Caco-2 (cell line): ENCODE measurements at regions not wholly inside any gene's neighbourhood (a gene's known extent, or its start where the extent isn't known, plus 50 kb on each side); places are given as distances from the start of the nearest gene placed in this dataset.

Experiments
- BruUV-seq: library from RNA; stranded (reverse); fragments of 400-500 nt; replicated peaks from 2 replicates; lab custom pipeline; 2021; lab: Mats Ljungman, UMichigan
- CTCF ChIA-PET: fragments of 300-600 bp; sonication (Branson Sonifier 250); formaldehyde crosslinking; loops from one replicate; lab custom pipeline; 2022; ENCODE audit warnings: antibody characterized with exemption; lab: Charles Lee
- POLR2A ChIA-PET: fragments of 300-600 bp; sonication (Branson Sonifier 250); formaldehyde crosslinking; loops from one replicate; lab custom pipeline; 2022; ENCODE audit warnings: antibody characterized with exemption; lab: Charles Lee
- DNase-seq, 2 experiments: peaks; one replicate each; pipeline versions ENCODE4 v3.0.0 to v3.0.0-alpha.2; 2020 to 2022
- H3K27me3 ChIP-seq: replicated peaks from 2 replicates; pipeline ENCODE4 v1.6.0; 2011; ENCODE audit warnings: low read length; ENCODE audit not compliant: control insufficient read depth, insufficient read depth
- H3K36me3 ChIP-seq: 2 replicates; pipeline ENCODE4 v1.5.1; 2011; ENCODE audit warnings: low read length; ENCODE audit not compliant: control insufficient read depth, insufficient read depth
- H3K4me1 ChIP-seq: fragments of 250-450 bp; sonication (Bioruptor Pico); 2 replicates; pipeline ENCODE4 v1.5.1; 2020; ENCODE audit warnings: mild to moderate bottlenecking
- H3K4me3 ChIP-seq: 2 replicates; pipeline ENCODE4 v1.5.1; 2011; ENCODE audit warnings: low read depth, mild to moderate bottlenecking, control low read depth, low read length
- H3K9me3 ChIP-seq: fragments of 250-450 bp; sonication (Bioruptor Pico); 2 replicates; pipeline ENCODE4 v1.5.1; 2020; ENCODE audit warnings: mild to moderate bottlenecking, moderate library complexity
- H3K27ac Mint-ChIP-seq: one replicate; pipeline ENCODE4 v1.8.0; 2022; ENCODE audit warnings: mixed read lengths; ENCODE audit not compliant: unreplicated experiment
- H3K27me3 Mint-ChIP-seq: one replicate; pipeline ENCODE4 v1.8.0; 2022; ENCODE audit warnings: mixed read lengths; ENCODE audit not compliant: insufficient read depth, unreplicated experiment
- H3K36me3 Mint-ChIP-seq: one replicate; pipeline ENCODE4 v1.8.0; 2022; ENCODE audit warnings: mild to moderate bottlenecking, mixed read lengths; ENCODE audit not compliant: insufficient read depth, unreplicated experiment
- H3K4me1 Mint-ChIP-seq: one replicate; pipeline ENCODE4 v1.8.0; 2022; ENCODE audit warnings: low read depth, mixed read lengths; ENCODE audit not compliant: unreplicated experiment
- H3K4me3 Mint-ChIP-seq: one replicate; pipeline ENCODE4 v1.8.0; 2022; ENCODE audit warnings: mild to moderate bottlenecking, moderate library complexity, mixed read lengths; ENCODE audit not compliant: unreplicated experiment
- H3K9me3 Mint-ChIP-seq: one replicate; pipeline ENCODE4 v1.8.0; 2022; ENCODE audit warnings: mixed read lengths; ENCODE audit not compliant: unreplicated experiment
- intact Hi-C: fragments of 100-400 bp; cut with micrococcal nuclease; formaldehyde crosslinking; loops from one replicate; pipeline ENCODE4 v1.10.0; 2022; ENCODE audit not compliant: unreplicated experiment
- TF ChIP-seq, protein P1 (sequence below), 2 experiments: fragments of 200-600 bp in 1 of 2; IDR thresholded peaks; 1 replicate in 1 of 2; 2 replicates in 1 of 2; pipeline versions ENCODE4 v1.5.1 to v1.8.0; 2011 to 2022; ENCODE audit warnings: antibody characterized with exemption in 1 of 2, control low read depth in 1 of 2, inconsistent platforms in 1 of 2, low read depth in 1 of 2, low read length in 1 of 2, mild to moderate bottlenecking in 1 of 2, moderate library complexity in 1 of 2; ENCODE audit not compliant: insufficient read depth in 1 of 2, severe bottlenecking in 1 of 2, unreplicated experiment in 1 of 2

DNA sequence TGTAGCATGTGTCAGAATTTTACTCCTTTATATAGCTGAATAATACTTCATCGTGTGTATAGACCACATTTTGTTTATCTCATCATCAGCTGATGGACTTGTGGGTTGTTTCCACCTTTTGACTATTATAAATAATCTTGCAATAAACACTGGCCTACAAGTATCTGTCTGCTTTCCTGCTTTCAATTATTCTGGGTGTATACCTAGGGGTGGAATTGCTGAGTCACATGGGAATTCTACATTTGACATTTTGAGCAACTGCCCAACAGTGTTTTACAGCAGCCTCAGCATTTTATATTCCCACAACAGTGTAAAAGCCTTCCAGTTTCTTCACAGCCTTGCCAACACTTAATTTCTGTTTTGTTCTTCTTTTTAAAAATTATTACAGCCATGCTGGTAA lies 200.3 kb upstream of the PRSS1 start:
- H3K4me1 ChIP-seq = no peaks in the 10 kb centered on the region
- no peaks in the 10 kb centered on the region for H3K36me3 ChIP-seq
- intact Hi-C loops = no loop called here
- ChIA-PET POLR2A (no interaction called here), CTCF (no interaction called here)
- H3K4me3 ChIP-seq = no peak overlapping the region
- no peaks in the 10 kb centered on the region for H3K27me3 ChIP-seq
- Mint-ChIP-seq H3K4me3 (no peak overlapping the region), H3K36me3 (no peaks in the 10 kb centered on the region), H3K27ac (no peak overlapping the region), H3K4me1 (no peaks in the 10 kb centered on the region), H3K27me3 (peaks cover 20% of the 10 kb centered on the region), H3K9me3 (no peaks in the 10 kb centered on the region)
- TF ChIP-seq, protein P1, sequence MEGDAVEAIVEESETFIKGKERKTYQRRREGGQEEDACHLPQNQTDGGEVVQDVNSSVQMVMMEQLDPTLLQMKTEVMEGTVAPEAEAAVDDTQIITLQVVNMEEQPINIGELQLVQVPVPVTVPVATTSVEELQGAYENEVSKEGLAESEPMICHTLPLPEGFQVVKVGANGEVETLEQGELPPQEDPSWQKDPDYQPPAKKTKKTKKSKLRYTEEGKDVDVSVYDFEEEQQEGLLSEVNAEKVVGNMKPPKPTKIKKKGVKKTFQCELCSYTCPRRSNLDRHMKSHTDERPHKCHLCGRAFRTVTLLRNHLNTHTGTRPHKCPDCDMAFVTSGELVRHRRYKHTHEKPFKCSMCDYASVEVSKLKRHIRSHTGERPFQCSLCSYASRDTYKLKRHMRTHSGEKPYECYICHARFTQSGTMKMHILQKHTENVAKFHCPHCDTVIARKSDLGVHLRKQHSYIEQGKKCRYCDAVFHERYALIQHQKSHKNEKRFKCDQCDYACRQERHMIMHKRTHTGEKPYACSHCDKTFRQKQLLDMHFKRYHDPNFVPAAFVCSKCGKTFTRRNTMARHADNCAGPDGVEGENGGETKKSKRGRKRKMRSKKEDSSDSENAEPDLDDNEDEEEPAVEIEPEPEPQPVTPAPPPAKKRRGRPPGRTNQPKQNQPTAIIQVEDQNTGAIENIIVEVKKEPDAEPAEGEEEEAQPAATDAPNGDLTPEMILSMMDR (IDR thresholded peaks at IDR 0.05; ENCODE audit: insufficient read depth in 1 of 2, low read depth in 1 of 2, low read length in 1 of 2, severe bottlenecking in 1 of 2, unreplicated experiment in 1 of 2) = no peak
- H3K9me3 ChIP-seq = no peaks in the 10 kb centered on the region
- no TSS peak for BruUV-seq
- no peak for DNase-seq

DNA sequence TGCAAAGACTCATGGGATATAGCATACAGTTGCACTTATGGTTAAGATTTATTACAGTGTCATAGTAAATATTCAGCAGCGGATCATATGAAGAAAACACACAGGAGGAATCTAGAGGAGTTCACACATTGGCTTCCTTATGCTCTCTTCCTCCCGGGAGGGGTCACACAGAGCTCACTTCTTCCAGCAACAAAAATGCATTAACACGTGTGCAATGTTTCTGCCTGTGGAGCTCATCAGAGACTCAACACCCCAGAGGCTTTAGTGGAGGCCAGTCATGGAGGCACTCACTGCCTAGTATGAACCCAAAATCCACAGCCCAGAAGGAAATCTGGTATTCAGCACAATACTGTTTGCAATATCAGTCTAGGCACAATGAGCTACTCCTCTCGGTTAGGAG lies 202.8 kb upstream of the PRSS1 start:
- Histone ChIP-seq H3K4me3 (no peak overlapping the region), H3K36me3 (no peaks in the 10 kb centered on the region), H3K4me1 (no peaks in the 10 kb centered on the region), H3K27me3 (no peaks in the 10 kb centered on the region), H3K9me3 (no peaks in the 10 kb centered on the region)
- intact Hi-C loops = no loop called here
- no peak overlapping the region for H3K4me3 Mint-ChIP-seq
- peaks cover 17% of the 10 kb centered on the region for H3K27me3 Mint-ChIP-seq
- ChIA-PET CTCF (no interaction called here), POLR2A (no interaction called here)
- DNase-seq = no peak
- H3K27ac Mint-ChIP-seq = no peak overlapping the region
- BruUV-seq = no TSS peak
- no peaks in the 10 kb centered on the region for H3K9me3 Mint-ChIP-seq
- TF ChIP-seq, protein P1 (IDR thresholded peaks at IDR 0.05; ENCODE audit: insufficient read depth in 1 of 2, low read depth in 1 of 2, low read length in 1 of 2, severe bottlenecking in 1 of 2, unreplicated experiment in 1 of 2) = no peak
- H3K4me1 Mint-ChIP-seq = no peaks in the 10 kb centered on the region
- H3K36me3 Mint-ChIP-seq = no peaks in the 10 kb centered on the region

DNA sequence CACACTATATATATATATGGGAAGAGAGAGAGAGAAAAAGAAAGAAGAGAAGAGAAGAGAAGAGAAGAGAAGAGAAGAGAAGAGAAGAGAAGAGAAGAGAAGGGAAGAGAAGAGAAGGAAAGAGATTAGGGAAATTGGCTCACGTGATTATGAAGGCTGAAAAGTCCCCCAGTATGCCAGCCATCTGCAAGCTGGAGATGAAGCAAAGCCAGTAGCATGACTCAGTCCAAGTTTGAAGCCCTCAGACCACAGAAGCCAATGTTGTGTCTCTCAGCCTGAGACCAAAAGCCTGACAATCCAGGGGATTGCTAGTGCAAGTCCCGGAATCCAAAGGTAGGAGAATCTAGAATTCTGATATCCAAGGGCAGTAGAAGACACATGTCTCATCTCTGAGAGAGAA lies 206.3 kb upstream of the PRSS1 start:
- no peak overlapping the region for H3K27ac Mint-ChIP-seq
- no peak overlapping the region for H3K4me3 Mint-ChIP-seq
- no peaks in the 10 kb centered on the region for H3K4me1 ChIP-seq
- POLR2A ChIA-PET = no interaction called here
- H3K4me3 ChIP-seq = no peak overlapping the region
- intact Hi-C loops = no loop called here
- H3K4me1 Mint-ChIP-seq = no peaks in the 10 kb centered on the region
- no peaks in the 10 kb centered on the region for H3K27me3 ChIP-seq
- no peaks in the 10 kb centered on the region for H3K9me3 ChIP-seq
- H3K9me3 Mint-ChIP-seq = no peaks in the 10 kb centered on the region
- BruUV-seq = no TSS peak
- CTCF ChIA-PET = interaction anchor here (0.8 kb wide), 1 partner anchor 8 kb away, joined by 3 read pairs; no protein-coding TSS in a partner anchor
- no peaks in the 10 kb centered on the region for H3K36me3 ChIP-seq
- TF ChIP-seq, protein P1 (IDR thresholded peaks at IDR 0.05; ENCODE audit: insufficient read depth in 1 of 2, low read depth in 1 of 2, low read length in 1 of 2, severe bottlenecking in 1 of 2, unreplicated experiment in 1 of 2) = no peak
- peaks cover 5% of the 10 kb centered on the region for H3K27me3 Mint-ChIP-seq
- DNase-seq = no peak
- no peaks in the 10 kb centered on the region for H3K36me3 Mint-ChIP-seq
